H9 (cell line): ENCODE measurements at regions not wholly inside any gene's neighbourhood (a gene's known extent, or its start where the extent isn't known, plus 50 kb on each side); places are given as distances from the start of the nearest gene placed in this dataset.
A peak's percentile ranks its signal among the peaks of the same experiment; 100 is the strongest.

Experiments used
- DNase-seq: peaks from one replicate; pipeline ENCODE4 v3.0.0-alpha.2; 2017
- H2AFZ ChIP-seq: one replicate; pipeline ENCODE4 v1.6.1; 2013; ENCODE audit warnings: mild to moderate bottlenecking, low read length, control low read depth, moderate library complexity
- H2AK5ac ChIP-seq: 2 replicates; pipeline ENCODE4 v1.6.1; 2013; ENCODE audit warnings: low read length, control low read depth, mixed read lengths; ENCODE audit not compliant: insufficient read length
- H2BK120ac ChIP-seq: one replicate; pipeline ENCODE4 v1.6.1; 2013; ENCODE audit warnings: low read depth, mild to moderate bottlenecking, low read length, control low read depth, inconsistent platforms; ENCODE audit not compliant: poor library complexity, severe bottlenecking
- H2BK12ac ChIP-seq: 2 replicates; pipeline ENCODE4 v1.6.1; 2013; ENCODE audit warnings: low read length, control low read depth, mixed read lengths, low read depth; ENCODE audit not compliant: insufficient read length
- H2BK15ac ChIP-seq: 2 replicates; pipeline ENCODE4 v1.6.1; 2013; ENCODE audit warnings: low read depth, low read length, control low read depth
- H2BK20ac ChIP-seq: one replicate; pipeline ENCODE4 v1.6.1; 2013; ENCODE audit warnings: low read depth, mild to moderate bottlenecking, low read length, control low read depth, inconsistent platforms; ENCODE audit not compliant: poor library complexity, severe bottlenecking
- H2BK5ac ChIP-seq: 2 replicates; pipeline ENCODE4 v1.6.1; 2013; ENCODE audit warnings: low read length, control low read depth, mixed read lengths; ENCODE audit not compliant: insufficient read length
- H3K14ac ChIP-seq: 2 replicates; pipeline ENCODE4 v1.6.1; 2013; ENCODE audit warnings: low read length, control low read depth; ENCODE audit not compliant: insufficient read depth
- H3K18ac ChIP-seq: 2 replicates; pipeline ENCODE4 v1.6.1; 2013; ENCODE audit warnings: low read depth, mild to moderate bottlenecking, mixed read lengths, low read length, control low read depth; ENCODE audit not compliant: insufficient read length
- H3K23ac ChIP-seq: 2 replicates; pipeline ENCODE4 v1.6.1; 2013; ENCODE audit warnings: low read length, control low read depth, mixed read lengths, low read depth; ENCODE audit not compliant: insufficient read length
- H3K23me2 ChIP-seq: 2 replicates; pipeline ENCODE4 v1.6.1; 2013; ENCODE audit warnings: low read depth, mild to moderate bottlenecking, mixed read lengths, low read length, control low read depth; ENCODE audit not compliant: insufficient read length, poor library complexity, severe bottlenecking
- H3K27ac ChIP-seq: 2 replicates; pipeline ENCODE4 v1.5.1; 2013; ENCODE audit warnings: low read length, control low read depth, mixed read lengths, low read depth; ENCODE audit not compliant: insufficient read length
- H3K27me3 ChIP-seq: 2 replicates; pipeline ENCODE4 v1.6.1; 2013; ENCODE audit warnings: low read length, control low read depth, inconsistent platforms; ENCODE audit not compliant: insufficient read depth
- H3K4ac ChIP-seq: 2 replicates; pipeline ENCODE4 v1.6.1; 2013; ENCODE audit warnings: low read depth, mild to moderate bottlenecking, control low read depth, inconsistent platforms, low read length, moderate library complexity
- H3K4me1 ChIP-seq: 2 replicates; pipeline ENCODE4 v1.6.1; 2013; ENCODE audit warnings: low read length, control low read depth, inconsistent platforms; ENCODE audit not compliant: insufficient read depth
- H3K4me2 ChIP-seq: 2 replicates; pipeline ENCODE4 v1.6.1; 2013; ENCODE audit warnings: low read length, control low read depth, mixed read lengths; ENCODE audit not compliant: insufficient read length, insufficient read depth
- H3K56ac ChIP-seq: 2 replicates; pipeline ENCODE4 v1.6.1; 2013; ENCODE audit warnings: low read depth, mild to moderate bottlenecking, mixed read lengths, low read length, control low read depth; ENCODE audit not compliant: insufficient read length
- H3K79me1 ChIP-seq: 2 replicates; pipeline ENCODE4 v1.6.1; 2013; ENCODE audit warnings: low read depth, mild to moderate bottlenecking, moderate library complexity, low read length, control low read depth, inconsistent platforms; ENCODE audit not compliant: insufficient read depth, poor library complexity, severe bottlenecking
- H3K79me2 ChIP-seq: 2 replicates; pipeline ENCODE4 v1.6.1; 2013; ENCODE audit warnings: low read length, control low read depth, inconsistent platforms; ENCODE audit not compliant: insufficient read depth
- H3K9ac ChIP-seq: 2 replicates; pipeline ENCODE4 v1.6.1; 2013; ENCODE audit warnings: low read length, control low read depth, mixed read lengths; ENCODE audit not compliant: insufficient read length; ENCODE audit errors: extremely low read depth
- H3K9me3 ChIP-seq: one replicate; pipeline ENCODE4 v1.6.1; 2013; ENCODE audit warnings: low read depth, low read length, inconsistent platforms; ENCODE audit not compliant: control insufficient read depth
- H3T11ph ChIP-seq: one replicate; pipeline ENCODE4 v1.6.1; 2013; ENCODE audit warnings: mild to moderate bottlenecking, low read length, control low read depth, inconsistent platforms
- H4K20me1 ChIP-seq: one replicate; pipeline ENCODE4 v1.6.1; 2013; ENCODE audit not compliant: control insufficient read depth, insufficient read length, insufficient read depth
- H4K5ac ChIP-seq: 2 replicates; pipeline ENCODE4 v1.6.1; 2013; ENCODE audit warnings: low read depth, mild to moderate bottlenecking, mixed read lengths, low read length, control low read depth; ENCODE audit not compliant: insufficient read length
- H4K8ac ChIP-seq: replicated peaks from 2 replicates; pipeline ENCODE4 v1.6.1; 2013; ENCODE audit warnings: low read length, control low read depth, mixed read lengths, low read depth; ENCODE audit not compliant: insufficient read length
- H4K91ac ChIP-seq: 2 replicates; pipeline ENCODE4 v1.6.1; 2013; ENCODE audit warnings: low read depth, mild to moderate bottlenecking, moderate library complexity, mixed read lengths, low read length, control low read depth; ENCODE audit not compliant: insufficient read length
- H3K27ac Mint-ChIP-seq, 3 experiments: 2 replicates in 2 of 3; 3 replicates in 1 of 3; pipeline ENCODE4 v1.8.0; 2020 to 2021; ENCODE audit warnings: mixed read lengths in 3 of 3, mild to moderate bottlenecking in 1 of 3, moderate library complexity in 1 of 3
- H3K27me3 Mint-ChIP-seq: 2 replicates; pipeline ENCODE4 v1.8.0; 2021; ENCODE audit warnings: low read depth, mild to moderate bottlenecking, moderate library complexity, mixed read lengths
- H3K36me3 Mint-ChIP-seq, 3 experiments: 2 replicates in 2 of 3; 3 replicates in 1 of 3; pipeline ENCODE4 v1.8.0; 2020 to 2021; ENCODE audit warnings: low read depth in 3 of 3, mixed read lengths in 3 of 3; ENCODE audit not compliant: insufficient read depth in 1 of 3
- H3K4me1 Mint-ChIP-seq, 2 experiments: 2 replicates each; pipeline ENCODE4 v1.8.0; 2020; ENCODE audit warnings: mixed read lengths in 2 of 2
- H3K4me3 Mint-ChIP-seq, 2 experiments: 2 replicates in 1 of 2; 3 replicates in 1 of 2; pipeline ENCODE4 v1.8.0; 2020 to 2021; ENCODE audit warnings: mild to moderate bottlenecking in 2 of 2, mixed read lengths in 2 of 2, moderate library complexity in 1 of 2
- H3K9me3 Mint-ChIP-seq, 2 experiments: 2 replicates in 1 of 2; 3 replicates in 1 of 2; pipeline ENCODE4 v1.8.0; 2020; ENCODE audit warnings: mild to moderate bottlenecking in 2 of 2, mixed read lengths in 2 of 2, moderate library complexity in 1 of 2
- CTCF ChIP-seq: fragments of 200-600 bp; sonication (generic); conservative IDR thresholded peaks from 3 replicates; pipeline ENCODE4 v1.8.0; 2021; ENCODE audit warnings: antibody characterized with exemption, mild to moderate bottlenecking
- WGBS: extraction: QIAGEN DNeasy Blood & Tissue Kit; methylation state at CpG from one replicate; pipeline ENCODE4 v1.1.7; 2013; ENCODE audit warnings: missing lambda C conversion rate, low lambda C conversion rate, mixed read lengths; ENCODE audit not compliant: insufficient read length; ENCODE audit errors: extremely low coverage; 5-methylcytosine and 5-hydroxymethylcytosine counted together

GRCh38 chr1:195866091-195866780, 742.0 kb downstream of the KCNT2 start:
- Histone ChIP-seq H3K4ac (no peak overlapping the region), H2BK120ac (no peak overlapping the region), H3K79me1 (no peaks in the 10 kb centered on the region), H3K23ac (no peak overlapping the region), H2BK20ac (no peak overlapping the region), H3K56ac (no peak overlapping the region), H3K4me1 (no peaks in the 10 kb centered on the region), H3K18ac (no peak overlapping the region), H3K4me2 (no peak overlapping the region), H3K9ac (no peak overlapping the region), H2BK12ac (no peak overlapping the region), H4K20me1 (no peaks in the 10 kb centered on the region), H4K91ac (no peak overlapping the region), H3K23me2 (no peaks in the 10 kb centered on the region), H3K27ac (no peak overlapping the region), H2AK5ac (no peak overlapping the region), H3K79me2 (no peaks in the 10 kb centered on the region), H3K14ac (no peak overlapping the region), H3T11ph (no peak overlapping the region), H3K27me3 (no peaks in the 10 kb centered on the region), H4K5ac (no peak overlapping the region), H4K8ac (no peak overlapping the region), H2BK5ac (no peak overlapping the region), H2AFZ (no peak overlapping the region), H3K9me3 (no peaks in the 10 kb centered on the region), H2BK15ac (no peak overlapping the region)
- no CpG with 5 or more reads among the region's 6 CpGs for WGBS
- no peaks in the 10 kb centered on the region for H3K9me3 Mint-ChIP-seq
- peaks cover 3 to 8% of the 10 kb centered on the region in 2 experiments for H3K4me1 Mint-ChIP-seq
- TF ChIP-seq CTCF = no peak
- H3K36me3 Mint-ChIP-seq = no peaks in the 10 kb centered on the region
- DNase-seq = no peak
- no peak overlapping the region for H3K4me3 Mint-ChIP-seq
- peak overlapping the region; percentile 3 to 58 (median 26); a peak in 4 of 7 replicates for H3K27ac Mint-ChIP-seq
- H3K27me3 Mint-ChIP-seq = no peaks in the 10 kb centered on the region
